ENCODE measurements at regions not wholly inside any gene's neighbourhood (a gene's known extent, or its start where the extent isn't known, plus 50 kb on each side); places are given as distances from the start of the nearest gene placed in this dataset.

DNA sequence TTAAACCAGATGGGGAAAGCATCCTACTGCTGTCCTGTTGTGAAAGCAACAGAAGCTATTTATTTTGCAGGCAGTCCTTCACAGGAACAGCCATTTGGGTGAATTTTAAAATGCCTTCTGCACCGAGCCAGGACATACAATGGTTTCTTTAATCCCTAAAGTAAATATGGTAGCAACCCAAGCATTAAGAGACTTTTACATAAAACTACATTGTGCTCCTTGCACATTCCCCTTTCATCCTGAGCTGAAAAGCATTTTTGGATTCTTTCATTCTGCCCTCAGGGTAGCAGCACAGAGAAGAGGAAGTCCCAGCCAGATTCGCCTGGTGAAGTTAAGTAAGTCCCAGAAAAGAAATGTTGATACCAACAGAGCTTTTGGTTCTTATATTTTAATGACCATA is 84.0 kb upstream of the FAM3C start:
- TF ChIP-seq, protein P1, sequence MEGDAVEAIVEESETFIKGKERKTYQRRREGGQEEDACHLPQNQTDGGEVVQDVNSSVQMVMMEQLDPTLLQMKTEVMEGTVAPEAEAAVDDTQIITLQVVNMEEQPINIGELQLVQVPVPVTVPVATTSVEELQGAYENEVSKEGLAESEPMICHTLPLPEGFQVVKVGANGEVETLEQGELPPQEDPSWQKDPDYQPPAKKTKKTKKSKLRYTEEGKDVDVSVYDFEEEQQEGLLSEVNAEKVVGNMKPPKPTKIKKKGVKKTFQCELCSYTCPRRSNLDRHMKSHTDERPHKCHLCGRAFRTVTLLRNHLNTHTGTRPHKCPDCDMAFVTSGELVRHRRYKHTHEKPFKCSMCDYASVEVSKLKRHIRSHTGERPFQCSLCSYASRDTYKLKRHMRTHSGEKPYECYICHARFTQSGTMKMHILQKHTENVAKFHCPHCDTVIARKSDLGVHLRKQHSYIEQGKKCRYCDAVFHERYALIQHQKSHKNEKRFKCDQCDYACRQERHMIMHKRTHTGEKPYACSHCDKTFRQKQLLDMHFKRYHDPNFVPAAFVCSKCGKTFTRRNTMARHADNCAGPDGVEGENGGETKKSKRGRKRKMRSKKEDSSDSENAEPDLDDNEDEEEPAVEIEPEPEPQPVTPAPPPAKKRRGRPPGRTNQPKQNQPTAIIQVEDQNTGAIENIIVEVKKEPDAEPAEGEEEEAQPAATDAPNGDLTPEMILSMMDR (IDR thresholded peaks at IDR 0.05; ENCODE audit: extremely low read depth in 1 of 2, insufficient read depth in 1 of 2, low read depth in 1 of 2, low read length in 2 of 2): no peak
- no peak for TF ChIP-seq POLR2AphosphoS5 (IDR thresholded peaks at IDR 0.05; ENCODE audit: insufficient read depth, low read depth, low read length)
- no peak for TF ChIP-seq EZH2 (IDR thresholded peaks at IDR 0.05; ENCODE audit: borderline replicate concordance, low read depth, low read length, severe bottlenecking)
- no peak for TF ChIP-seq FOS (IDR thresholded peaks at IDR 0.05; ENCODE audit: borderline replicate concordance, insufficient read depth, low read length)
- no peak for TF ChIP-seq GATA2 (IDR thresholded peaks at IDR 0.05; ENCODE audit: insufficient read depth, insufficient read length, low read depth, low read length)
- TF ChIP-seq MYC (IDR thresholded peaks at IDR 0.05; ENCODE audit: low read depth, low read length): no peak
- no peak for TF ChIP-seq JUN (IDR thresholded peaks at IDR 0.05; ENCODE audit: borderline replicate concordance, insufficient read depth, insufficient read length, low read depth)
- TF ChIP-seq POLR2A (IDR thresholded peaks at IDR 0.05; ENCODE audit: low read depth, low read length): no peak
- TF ChIP-seq, protein P2, sequence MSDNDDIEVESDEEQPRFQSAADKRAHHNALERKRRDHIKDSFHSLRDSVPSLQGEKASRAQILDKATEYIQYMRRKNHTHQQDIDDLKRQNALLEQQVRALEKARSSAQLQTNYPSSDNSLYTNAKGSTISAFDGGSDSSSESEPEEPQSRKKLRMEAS (IDR thresholded peaks at IDR 0.05; ENCODE audit: insufficient read depth, insufficient read length): no peak
- Histone ChIP-seq H4K20me1 (replicated peaks; ENCODE audit: control insufficient read depth, extremely low read depth, insufficient read depth, low read length) (no peaks in the 10 kb centered on the region), H3K27ac (ENCODE audit: insufficient read depth, low read depth, low read length) (no peak overlapping the region), H3K79me2 (ENCODE audit: control insufficient read depth, insufficient read depth, low read length) (no peaks in the 10 kb centered on the region), H3K4me1 (ENCODE audit: control insufficient read depth, extremely low read depth, insufficient read depth, low read length) (no peaks in the 10 kb centered on the region), H3K4me3 (replicated peaks in 1 of 3; ENCODE audit: insufficient read depth in 1 of 3, low read depth in 1 of 3, low read length in 3 of 3) (no peak overlapping the region), H3K9me1 (replicated peaks; ENCODE audit: control insufficient read depth, extremely low read depth, insufficient read depth, low read length) (no peaks in the 10 kb centered on the region), H3K4me2 (ENCODE audit: insufficient read depth, low read length) (no peak overlapping the region), H3K27me3 (ENCODE audit: control insufficient read depth in 2 of 2, insufficient read depth in 2 of 2, low read length in 2 of 2) (peaks cover 0 to 2% of the 10 kb centered on the region in 2 experiments), H3K36me3 (ENCODE audit: control insufficient read depth in 2 of 2, extremely low read depth in 1 of 2, insufficient read depth in 2 of 2, low read length in 2 of 2) (no peaks in the 10 kb centered on the region), H3K9ac (replicated peaks; ENCODE audit: extremely low read depth, insufficient read depth, low read length) (no peak overlapping the region), H3K9me3 (replicated peaks; ENCODE audit: control insufficient read depth, insufficient read depth, low read length) (no peaks in the 10 kb centered on the region), H2AFZ (ENCODE audit: low read depth, low read length) (no peak overlapping the region)
- ChIA-PET POLR2A (no interaction called here), CTCF (no interaction called here)
- dilution Hi-C loops (cut with MboI; ENCODE audit: extremely low pct_ligation_motif_present, low sequenced_read_pairs) (no loop called here), intact Hi-C loops (cut with micrococcal nuclease) (no loop called here)
- DNase-seq (ENCODE audit: low read depth, low spot score): no peak
- no TSS peak for BruUV-seq (replicated peaks)
- no peak for FAIRE-seq
